ENCODE measurements at regions not wholly inside any gene's neighbourhood (a gene's known extent, or its start where the extent isn't known, plus 50 kb on each side); places are given as distances from the start of the nearest gene placed in this dataset.
"Not testable (repeated sequence)": the region's sequence is repeated elsewhere in the genome, so short reads cannot be mapped to it uniquely, and the experiment has no call there.

- H3K4me3 ChIP-seq (ENCODE audit: insufficient read depth, low read depth, low read length); DNase-seq; H3K36me3 ChIP-seq (replicated peaks; ENCODE audit: control insufficient read depth, insufficient read depth, low read length); H3K27me3 ChIP-seq (ENCODE audit: control insufficient read depth, insufficient read depth, low read length): not testable (repeated sequence)
These were observed 305.2 kb upstream of the RPS23 start for GRCh38 chr5:82583331-82583730.

DNA sequence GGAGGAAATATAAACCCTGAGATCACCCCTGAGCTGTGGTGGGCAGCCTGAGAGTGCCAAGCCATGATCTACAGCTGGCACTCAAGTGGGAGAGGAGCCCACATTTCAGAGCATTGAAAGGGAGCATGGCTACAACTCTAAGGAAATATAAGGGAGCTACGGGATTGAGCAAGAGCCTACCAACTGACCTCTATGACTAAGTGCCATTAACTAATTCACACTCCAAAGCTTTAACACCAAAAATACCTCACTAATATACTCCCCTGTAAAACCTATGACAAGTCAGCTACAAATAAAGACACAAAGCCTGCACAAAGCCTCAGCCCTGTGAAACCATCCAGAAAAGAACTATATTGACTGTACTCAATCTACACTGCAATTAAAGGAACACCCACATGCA is 286.8 kb upstream of the RPS23 start:
- Histone ChIP-seq H3K27me3 (ENCODE audit: control insufficient read depth, insufficient read depth, low read length) (no peaks in the 10 kb centered on the region), H3K4me3 (ENCODE audit: insufficient read depth, low read depth, low read length) (no peak overlapping the region), H3K36me3 (replicated peaks; ENCODE audit: control insufficient read depth, insufficient read depth, low read length) (no peaks in the 10 kb centered on the region)
- DNase-seq, result no peak

DNA sequence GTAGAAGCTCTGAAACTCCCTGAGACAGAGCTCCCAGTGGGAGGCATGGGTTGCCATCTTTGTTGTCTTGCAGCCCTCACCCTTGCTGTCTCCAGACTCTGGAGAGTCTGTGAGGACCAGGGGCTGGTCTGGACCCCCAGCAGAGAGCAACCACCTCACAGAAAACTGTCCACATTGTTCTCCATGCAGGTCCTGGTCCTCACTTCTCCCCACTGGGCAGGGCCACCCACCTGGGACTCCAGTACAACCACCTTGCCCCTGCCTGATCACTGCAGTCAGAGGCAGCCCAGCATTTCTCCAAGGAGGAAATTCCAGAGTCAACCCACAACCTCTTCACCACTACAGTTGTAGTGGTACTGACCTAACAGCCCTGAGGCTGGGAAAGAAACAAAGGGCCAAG is 285.6 kb upstream of the RPS23 start:
- Histone ChIP-seq H3K4me3 (ENCODE audit: insufficient read depth, low read depth, low read length) (no peak overlapping the region), H3K36me3 (replicated peaks; ENCODE audit: control insufficient read depth, insufficient read depth, low read length) (no peaks in the 10 kb centered on the region), H3K27me3 (ENCODE audit: control insufficient read depth, insufficient read depth, low read length) (no peaks in the 10 kb centered on the region)
- no peak for DNase-seq

DNA sequence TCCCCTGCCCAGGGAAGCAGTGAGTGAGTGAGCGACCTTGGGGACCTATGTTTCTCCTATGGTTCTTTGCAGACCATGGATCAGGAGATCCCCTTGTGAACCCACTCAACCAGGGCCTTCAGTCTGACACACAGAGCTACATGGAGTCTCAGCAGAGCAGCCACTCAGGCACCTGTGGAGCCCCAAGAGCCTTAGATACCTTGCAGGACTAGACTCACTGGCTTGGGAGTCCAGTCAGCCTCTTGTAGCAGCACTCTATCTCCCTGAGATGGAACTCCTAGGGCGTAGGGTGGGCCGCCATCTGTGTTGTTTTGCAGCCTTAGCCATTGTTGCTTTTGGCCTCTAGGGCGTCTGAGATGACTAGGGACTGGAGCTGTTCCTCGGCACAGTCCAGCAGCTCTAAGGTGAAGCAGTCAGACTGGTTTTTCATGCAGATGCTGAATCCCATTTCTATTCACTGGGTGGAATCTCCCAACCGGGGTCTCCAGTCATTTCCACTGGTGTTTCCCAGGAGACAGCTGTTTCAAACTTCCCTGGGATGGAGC is 284.6 kb upstream of the RPS23 start:
- Histone ChIP-seq H3K4me3 (ENCODE audit: insufficient read depth, low read depth, low read length) (no peak overlapping the region), H3K27me3 (ENCODE audit: control insufficient read depth, insufficient read depth, low read length) (no peaks in the 10 kb centered on the region), H3K36me3 (replicated peaks; ENCODE audit: control insufficient read depth, insufficient read depth, low read length) (no peaks in the 10 kb centered on the region)
- DNase-seq, result no peak

DNA sequence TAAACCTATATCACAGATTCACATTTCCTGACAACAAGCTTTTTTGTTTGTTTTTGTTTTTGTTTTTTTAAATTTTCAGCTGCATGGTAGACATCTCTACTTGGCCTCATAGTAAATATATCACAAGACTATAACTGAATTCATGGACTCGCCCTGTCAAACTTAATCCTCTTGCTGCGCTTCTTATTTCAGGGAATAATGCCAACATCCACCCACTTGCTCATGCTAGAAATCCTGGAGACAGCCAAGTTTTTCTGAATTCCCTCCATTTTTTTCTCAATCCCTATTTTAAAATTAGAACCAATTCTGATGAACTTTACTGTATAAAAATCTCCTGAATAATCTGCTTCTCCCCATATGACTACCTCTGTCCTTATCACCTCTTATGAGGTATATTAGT is 283.6 kb upstream of the RPS23 start:
- no peak for DNase-seq

GRCh38 chr5:82560969-82561368 is 282.8 kb upstream of the RPS23 start:
- Histone ChIP-seq H3K4me3 (ENCODE audit: insufficient read depth, low read depth, low read length) (no peak overlapping the region), H3K27me3 (ENCODE audit: control insufficient read depth, insufficient read depth, low read length) (no peaks in the 10 kb centered on the region), H3K36me3 (replicated peaks; ENCODE audit: control insufficient read depth, insufficient read depth, low read length) (no peaks in the 10 kb centered on the region)
- no peak for DNase-seq

More for the DNA sequence above, 283.6 kb upstream of the RPS23 start:
- no peaks in the 10 kb centered on the region for H3K36me3 ChIP-seq (replicated peaks; ENCODE audit: control insufficient read depth, insufficient read depth, low read length)
- no peak overlapping the region for H3K4me3 ChIP-seq (ENCODE audit: insufficient read depth, low read depth, low read length)
- no peaks in the 10 kb centered on the region for H3K27me3 ChIP-seq (ENCODE audit: control insufficient read depth, insufficient read depth, low read length)

DNA sequence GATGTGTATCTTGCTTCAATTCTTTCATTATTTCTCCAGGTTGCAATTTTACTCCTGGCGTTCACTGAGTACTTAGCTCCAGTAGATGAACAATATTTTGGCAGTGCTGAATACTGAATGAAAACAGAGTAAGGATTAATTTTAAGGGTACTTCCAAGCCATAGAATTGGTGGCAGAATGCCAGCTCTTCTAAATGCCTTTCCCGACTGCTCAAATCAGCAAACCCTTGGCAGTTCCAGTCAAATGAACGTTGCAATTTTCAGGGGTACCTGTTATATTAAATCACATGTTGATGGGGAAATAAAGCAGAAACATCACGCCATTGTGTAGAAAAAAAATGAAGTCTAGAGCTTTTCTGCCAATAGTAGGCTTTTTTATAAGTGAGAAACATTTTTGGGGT is 282.4 kb upstream of the RPS23 start:
- Histone ChIP-seq H3K4me3 (ENCODE audit: insufficient read depth, low read depth, low read length) (no peak overlapping the region), H3K36me3 (replicated peaks; ENCODE audit: control insufficient read depth, insufficient read depth, low read length) (no peaks in the 10 kb centered on the region), H3K27me3 (ENCODE audit: control insufficient read depth, insufficient read depth, low read length) (no peaks in the 10 kb centered on the region)
- DNase-seq, result no peak

- H3K36me3 ChIP-seq (replicated peaks; ENCODE audit: control insufficient read depth, insufficient read depth, low read length), result no peaks in the 10 kb centered on the region
- no peak overlapping the region for H3K4me3 ChIP-seq (ENCODE audit: insufficient read depth, low read depth, low read length)
- DNase-seq, result no peak
- no peaks in the 10 kb centered on the region for H3K27me3 ChIP-seq (ENCODE audit: control insufficient read depth, insufficient read depth, low read length)
These were observed 273.8 kb upstream of the RPS23 start for GRCh38 chr5:82551840-82552385.

GRCh38 chr5:82551192-82551591 is 273.0 kb upstream of the RPS23 start:
- Histone ChIP-seq H3K36me3 (replicated peaks; ENCODE audit: control insufficient read depth, insufficient read depth, low read length) (no peaks in the 10 kb centered on the region), H3K4me3 (ENCODE audit: insufficient read depth, low read depth, low read length) (no peak overlapping the region), H3K27me3 (ENCODE audit: control insufficient read depth, insufficient read depth, low read length) (no peaks in the 10 kb centered on the region)
- no peak for DNase-seq

- Histone ChIP-seq H3K36me3 (replicated peaks; ENCODE audit: control insufficient read depth, insufficient read depth, low read length) (no peaks in the 10 kb centered on the region), H3K27me3 (ENCODE audit: control insufficient read depth, insufficient read depth, low read length) (no peaks in the 10 kb centered on the region), H3K4me3 (ENCODE audit: insufficient read depth, low read depth, low read length) (no peak overlapping the region)
- no peak for DNase-seq
These were observed 271.1 kb upstream of the RPS23 start for GRCh38 chr5:82549263-82549662.

DNA sequence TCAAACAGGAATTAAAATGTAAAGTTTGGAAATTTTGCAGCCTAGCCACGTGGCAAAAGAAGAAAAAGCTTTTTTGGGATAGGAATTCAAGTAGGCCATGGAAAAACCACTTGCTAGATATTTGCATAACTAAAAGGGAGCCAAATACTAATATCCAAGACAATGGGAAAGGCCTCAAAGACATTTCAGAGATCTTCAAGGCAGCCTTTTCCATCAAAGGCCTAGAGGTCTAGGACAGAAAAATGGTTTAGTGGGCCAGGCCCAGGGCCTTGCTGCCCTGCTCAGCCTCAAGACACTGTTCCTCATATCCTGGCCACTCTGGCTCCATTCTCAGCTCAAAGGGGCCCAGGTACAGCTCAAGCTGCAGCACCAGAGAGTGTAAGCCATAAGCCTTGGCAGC is 265.9 kb upstream of the RPS23 start:
- no peak for DNase-seq
- H3K4me3 ChIP-seq (ENCODE audit: insufficient read depth, low read depth, low read length), result no peak overlapping the region
- no peaks in the 10 kb centered on the region for H3K27me3 ChIP-seq (ENCODE audit: control insufficient read depth, insufficient read depth, low read length)
- no peaks in the 10 kb centered on the region for H3K36me3 ChIP-seq (replicated peaks; ENCODE audit: control insufficient read depth, insufficient read depth, low read length)

GRCh38 chr5:82540301-82540700 is 262.1 kb upstream of the RPS23 start:
- H3K27me3 ChIP-seq (ENCODE audit: control insufficient read depth, insufficient read depth, low read length), result no peaks in the 10 kb centered on the region
- no peak overlapping the region for H3K4me3 ChIP-seq (ENCODE audit: insufficient read depth, low read depth, low read length)
- DNase-seq, result no peak
- no peaks in the 10 kb centered on the region for H3K36me3 ChIP-seq (replicated peaks; ENCODE audit: control insufficient read depth, insufficient read depth, low read length)

GRCh38 chr5:82538339-82539034 is 260.3 kb upstream of the RPS23 start:
- H3K4me3 ChIP-seq (ENCODE audit: insufficient read depth, low read depth, low read length), result no peak overlapping the region
- H3K36me3 ChIP-seq (replicated peaks; ENCODE audit: control insufficient read depth, insufficient read depth, low read length), result no peaks in the 10 kb centered on the region; the same call in 1 of the 2 replicates
- DNase-seq, result no peak
- no peaks in the 10 kb centered on the region for H3K27me3 ChIP-seq (ENCODE audit: control insufficient read depth, insufficient read depth, low read length)

DNA sequence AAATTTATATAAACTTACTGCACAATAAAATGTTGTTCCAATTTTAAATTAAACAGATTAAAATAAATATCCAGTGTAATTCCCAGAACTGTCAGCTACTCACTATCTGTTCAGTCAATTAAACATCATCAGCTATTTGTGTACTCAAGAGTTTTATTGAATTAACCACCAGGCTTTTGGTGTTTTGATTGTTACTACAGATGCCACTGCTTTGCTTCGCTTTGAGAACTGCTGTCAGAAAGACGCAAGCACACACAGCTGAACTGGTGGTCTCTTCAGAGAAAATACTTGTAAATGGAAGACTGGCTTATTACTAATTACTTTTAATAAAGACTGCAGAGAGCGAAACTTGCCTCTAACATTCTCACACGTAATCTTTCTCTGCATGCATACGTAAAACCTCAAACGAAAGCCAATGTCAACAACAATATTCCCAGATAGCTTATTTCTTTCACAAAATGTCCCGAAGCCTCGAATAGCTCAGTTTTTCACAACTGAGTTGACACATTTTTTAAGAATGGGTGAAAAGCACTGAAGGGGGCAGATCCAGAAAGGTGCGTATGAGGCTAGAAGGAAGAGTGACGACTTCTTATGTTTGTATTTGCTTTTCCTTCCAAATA is 259.6 kb upstream of the RPS23 start:
- H3K36me3 ChIP-seq (replicated peaks; ENCODE audit: control insufficient read depth, insufficient read depth, low read length), result no peaks in the 10 kb centered on the region; the same call in 1 of the 2 replicates
- H3K27me3 ChIP-seq (ENCODE audit: control insufficient read depth, insufficient read depth, low read length), result no peaks in the 10 kb centered on the region
- no peak for DNase-seq

DNA sequence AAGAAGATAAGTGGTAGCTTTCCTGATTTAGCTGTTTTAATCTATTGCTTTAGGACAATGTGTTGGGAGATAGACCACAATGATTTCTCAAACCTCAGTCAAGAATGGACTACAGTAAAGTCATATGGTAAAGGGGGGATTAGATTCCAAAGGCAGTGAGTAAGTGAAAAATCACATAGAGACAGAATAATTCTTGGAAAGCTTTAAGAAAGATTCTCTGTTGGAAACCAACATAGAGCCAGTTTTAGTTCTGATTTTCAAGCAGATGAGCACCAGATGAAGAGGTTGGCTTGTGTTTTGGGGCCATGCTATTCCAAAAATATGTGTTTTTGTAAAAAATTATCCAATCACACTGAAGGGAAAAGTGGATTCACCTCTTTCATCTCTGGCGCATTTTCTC is 256.8 kb upstream of the RPS23 start:
- DNase-seq, result no peak
- no peaks in the 10 kb centered on the region; the same call in 1 of the 2 replicates for H3K36me3 ChIP-seq (replicated peaks; ENCODE audit: control insufficient read depth, insufficient read depth, low read length)
- no peak overlapping the region for H3K4me3 ChIP-seq (ENCODE audit: insufficient read depth, low read depth, low read length)
- no peaks in the 10 kb centered on the region for H3K27me3 ChIP-seq (ENCODE audit: control insufficient read depth, insufficient read depth, low read length)

More for the DNA sequence above, 259.6 kb upstream of the RPS23 start:
- H3K4me3 ChIP-seq (ENCODE audit: insufficient read depth, low read depth, low read length), result no peak overlapping the region
